ENCODE measurements at regions not wholly inside any gene's neighbourhood (a gene's known extent, or its start where the extent isn't known, plus 50 kb on each side); places are given as distances from the start of the nearest gene placed in this dataset.

DNA sequence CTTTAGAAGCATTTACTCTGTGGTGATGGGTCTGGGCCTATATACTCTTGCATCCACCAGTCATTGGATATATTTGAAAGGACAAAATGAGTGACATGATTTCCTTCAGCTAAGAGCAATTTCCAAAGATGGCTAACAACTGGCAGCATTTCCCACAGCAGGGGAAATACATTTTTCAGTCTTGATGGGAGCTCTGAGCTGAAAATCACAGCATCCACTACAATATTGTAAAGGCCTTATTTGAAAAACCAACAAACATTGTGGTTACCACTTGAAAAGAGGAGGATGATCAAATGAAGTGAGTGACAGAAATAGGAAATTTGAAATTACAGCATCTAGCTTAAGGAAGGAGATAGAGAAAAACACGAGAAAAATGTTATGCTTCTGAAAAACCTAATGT lies 705.0 kb upstream of the EPHA7 start:
- no peaks in the 10 kb centered on the region for H3K4me1 ChIP-seq
- no peaks in the 10 kb centered on the region for H3K27me3 ChIP-seq
- H4K20me1 ChIP-seq = no peaks in the 10 kb centered on the region
- H3K9ac ChIP-seq = no peak overlapping the region
- no peak overlapping the region for H3K27ac ChIP-seq
- H3K9me3 ChIP-seq (replicated peaks in 1 of 11) = no peaks in the 10 kb centered on the region
- no peak for TF ChIP-seq Cebpa-rat (IDR thresholded peaks at IDR 0.05)
- H3K4me2 ChIP-seq = no peak overlapping the region
- H3K36me3 ChIP-seq = no peaks in the 10 kb centered on the region
- H3K4me3 ChIP-seq = no peak overlapping the region

DNA sequence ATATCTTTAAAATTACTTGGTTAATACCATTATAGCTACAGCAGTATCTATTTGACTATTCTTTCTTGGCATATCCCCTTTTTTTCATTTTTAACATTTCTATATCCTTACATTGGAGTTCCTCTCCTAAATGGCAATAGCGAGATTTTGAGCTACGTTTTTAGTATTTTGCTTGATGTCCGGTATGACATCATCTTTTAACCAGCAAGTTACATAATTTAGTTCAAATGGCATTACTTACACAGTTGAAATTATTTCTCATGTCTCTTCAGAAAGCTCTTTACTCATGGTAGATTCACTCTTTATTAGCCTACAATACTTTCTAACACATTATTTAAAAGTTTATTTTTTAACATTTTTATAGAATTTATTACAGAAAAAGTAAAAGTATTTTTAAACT lies 701.7 kb upstream of the EPHA7 start:
- Histone ChIP-seq H3K4me1 (peaks cover 0 to 7% (median 0%) of the 10 kb centered on the region in 10 experiments; a peak in 3 of 20 replicates), H3K4me3 (no peak overlapping the region), H3K4me2 (no peak overlapping the region), H3K27ac (no peak overlapping the region), H4K20me1 (no peaks in the 10 kb centered on the region), H3K9ac (no peak overlapping the region), H3K27me3 (no peaks in the 10 kb centered on the region), H3K9me3 (replicated peaks in 1 of 11) (no peaks in the 10 kb centered on the region), H3K36me3 (no peaks in the 10 kb centered on the region)
- TF ChIP-seq Cebpa-rat (IDR thresholded peaks at IDR 0.05) = no peak

DNA sequence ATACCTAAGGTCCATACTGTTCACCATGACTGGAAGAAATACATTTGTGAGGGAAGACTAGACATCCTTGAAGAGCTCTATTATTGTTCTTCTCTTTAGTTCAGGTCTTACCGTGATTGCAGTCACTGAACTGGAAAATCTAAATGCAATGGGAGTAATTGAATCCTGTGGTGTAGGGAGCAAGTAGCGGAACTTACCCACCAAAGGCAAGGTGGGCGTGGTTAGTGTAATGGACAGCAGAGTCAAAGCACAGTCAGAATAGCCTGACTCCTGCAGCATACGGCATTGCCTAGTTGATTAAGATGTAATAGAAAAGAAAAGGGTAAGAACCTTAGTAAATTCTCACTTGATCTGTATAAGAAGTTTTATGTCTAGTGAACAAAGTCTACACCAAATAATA lies 679.7 kb upstream of the EPHA7 start:
- no peaks in the 10 kb centered on the region for H3K9me3 ChIP-seq (replicated peaks in 1 of 11)
- H3K27me3 ChIP-seq = no peaks in the 10 kb centered on the region
- no peak overlapping the region for H3K4me3 ChIP-seq
- no peaks in the 10 kb centered on the region for H4K20me1 ChIP-seq
- no peak overlapping the region for H3K4me2 ChIP-seq
- H3K36me3 ChIP-seq = no peaks in the 10 kb centered on the region
- TF ChIP-seq Cebpa-rat (IDR thresholded peaks at IDR 0.05) = no peak
- no peaks in the 10 kb centered on the region for H3K4me1 ChIP-seq
- no peak overlapping the region for H3K27ac ChIP-seq
- no peak overlapping the region for H3K9ac ChIP-seq

DNA sequence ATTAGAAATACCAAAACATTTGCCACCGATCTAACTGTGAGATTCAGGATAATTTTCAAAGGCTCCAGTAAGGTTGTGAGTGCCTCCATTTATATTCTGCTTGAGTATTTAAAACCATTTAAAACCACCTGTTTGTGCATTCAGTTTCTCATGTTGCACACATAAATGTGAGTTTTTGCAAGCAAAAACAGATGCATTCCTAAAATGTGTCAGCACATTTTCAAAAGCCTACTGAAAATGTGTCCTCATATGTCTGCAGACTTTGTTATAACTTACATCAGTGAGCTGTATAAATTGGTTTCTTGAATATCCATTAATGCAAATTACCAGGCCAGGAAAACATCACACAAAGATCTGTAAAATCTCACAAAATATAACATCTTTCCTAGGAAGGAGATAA lies 676.6 kb upstream of the EPHA7 start:
- Histone ChIP-seq H3K27ac (no peak overlapping the region), H3K9ac (no peak overlapping the region), H4K20me1 (no peaks in the 10 kb centered on the region), H3K27me3 (no peaks in the 10 kb centered on the region), H3K4me3 (no peak overlapping the region), H3K36me3 (no peaks in the 10 kb centered on the region), H3K4me1 (no peaks in the 10 kb centered on the region), H3K4me2 (no peak overlapping the region), H3K9me3 (replicated peaks in 1 of 11) (no peaks in the 10 kb centered on the region)
- TF ChIP-seq Cebpa-rat (IDR thresholded peaks at IDR 0.05) = no peak

DNA sequence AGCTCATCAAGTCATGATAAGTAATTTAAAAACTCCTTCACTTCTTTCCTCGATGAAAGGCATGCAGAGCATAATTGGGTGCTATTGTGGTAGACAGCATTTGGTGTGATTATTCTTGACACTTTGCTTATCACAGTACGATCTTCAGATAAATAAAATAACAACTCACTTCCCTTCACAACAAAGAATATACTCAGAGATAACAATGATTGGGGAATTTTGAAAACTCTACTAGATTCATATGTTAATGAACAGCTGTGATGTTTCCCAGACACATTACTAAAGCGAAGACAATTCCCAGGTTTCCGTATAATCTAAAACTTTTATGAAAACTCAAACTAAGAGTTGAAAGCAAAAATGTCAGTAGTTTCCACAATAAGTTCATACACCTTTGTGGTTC lies 670.6 kb upstream of the EPHA7 start:
- no peak for TF ChIP-seq Cebpa-rat (IDR thresholded peaks at IDR 0.05)

DNA sequence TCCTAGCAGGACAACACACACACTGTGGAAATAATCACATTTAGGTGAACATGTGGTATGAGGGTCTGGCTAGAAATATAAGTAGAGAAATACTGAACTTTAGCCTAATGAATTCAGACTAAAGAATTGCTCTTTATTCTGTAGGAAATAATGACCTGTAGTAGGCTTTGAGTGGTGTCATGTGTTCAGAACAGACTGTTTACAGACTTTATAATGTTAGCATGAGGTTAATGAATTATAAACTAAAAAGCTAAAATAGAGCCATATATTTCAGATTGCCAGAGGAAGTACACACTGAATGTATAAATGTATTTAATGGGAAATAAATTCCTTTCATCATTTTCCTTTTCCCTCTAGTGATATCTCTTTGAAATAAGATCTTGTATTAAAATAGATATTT lies 669.5 kb upstream of the EPHA7 start:
- no peaks in the 10 kb centered on the region for H3K36me3 ChIP-seq
- no peak overlapping the region for H3K9ac ChIP-seq
- TF ChIP-seq Cebpa-rat (IDR thresholded peaks at IDR 0.05) = no peak
- H3K27me3 ChIP-seq = no peaks in the 10 kb centered on the region
- no peak overlapping the region for H3K4me2 ChIP-seq
- no peak overlapping the region for H3K4me3 ChIP-seq
- no peak overlapping the region for H3K27ac ChIP-seq
- no peaks in the 10 kb centered on the region for H3K4me1 ChIP-seq
- H4K20me1 ChIP-seq = no peaks in the 10 kb centered on the region
- H3K9me3 ChIP-seq (replicated peaks in 1 of 11) = no peaks in the 10 kb centered on the region

More for the DNA sequence above, 670.6 kb upstream of the EPHA7 start:
- H3K9me3 ChIP-seq (replicated peaks in 1 of 11) = no peaks in the 10 kb centered on the region
- H3K27me3 ChIP-seq = no peaks in the 10 kb centered on the region
- no peaks in the 10 kb centered on the region for H3K36me3 ChIP-seq
- no peak overlapping the region for H3K9ac ChIP-seq
- H4K20me1 ChIP-seq = no peaks in the 10 kb centered on the region
- no peak overlapping the region for H3K4me3 ChIP-seq
- no peak overlapping the region for H3K27ac ChIP-seq
- H3K4me2 ChIP-seq = no peak overlapping the region
- H3K4me1 ChIP-seq = no peaks in the 10 kb centered on the region

DNA sequence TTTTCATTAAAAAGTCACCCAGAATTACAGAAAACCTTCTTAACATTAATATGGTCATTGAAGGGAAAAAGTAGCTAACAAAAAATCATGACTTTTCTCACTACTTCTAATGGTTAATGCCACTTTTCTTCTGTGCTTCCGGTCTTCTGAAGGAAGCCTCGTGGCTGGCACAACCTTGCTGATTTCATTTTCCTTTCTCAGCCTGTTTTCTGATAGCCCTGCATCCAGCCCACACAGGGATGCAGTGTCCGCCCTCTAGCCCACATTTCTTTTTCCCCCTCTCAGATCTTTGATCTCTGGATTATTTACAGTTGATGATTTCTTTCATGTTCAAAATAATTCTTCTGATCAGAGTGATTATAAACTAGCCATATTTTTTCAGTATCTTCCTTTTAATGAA lies 655.4 kb upstream of the EPHA7 start:
- no peak for TF ChIP-seq Cebpa-rat (IDR thresholded peaks at IDR 0.05)
- Histone ChIP-seq H3K4me2 (no peak overlapping the region), H3K27ac (no peak overlapping the region), H3K9me3 (replicated peaks in 1 of 11) (no peaks in the 10 kb centered on the region), H3K4me3 (no peak overlapping the region), H3K4me1 (no peaks in the 10 kb centered on the region), H3K9ac (no peak overlapping the region), H3K27me3 (no peaks in the 10 kb centered on the region), H4K20me1 (no peaks in the 10 kb centered on the region), H3K36me3 (no peaks in the 10 kb centered on the region)

DNA sequence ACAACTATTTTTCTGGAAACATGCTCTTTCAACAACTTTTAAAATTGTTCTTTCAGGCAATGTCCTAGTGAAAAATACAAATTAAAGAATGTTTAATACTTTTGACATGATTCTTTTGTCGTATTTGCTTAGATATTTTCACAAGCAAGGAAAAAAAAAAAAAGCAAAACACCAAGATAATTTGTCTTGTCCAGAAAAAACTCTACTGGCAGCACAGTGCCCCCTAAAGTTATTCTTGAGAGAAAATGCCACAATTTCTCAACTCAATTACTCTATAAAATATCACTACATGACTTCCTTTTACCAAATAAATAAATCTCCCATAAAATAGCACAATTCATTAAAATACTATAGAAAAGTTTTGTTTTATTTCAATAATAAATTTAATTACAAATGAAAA lies 652.5 kb upstream of the EPHA7 start:
- no peaks in the 10 kb centered on the region for H3K4me1 ChIP-seq
- no peak overlapping the region for H3K9ac ChIP-seq
- no peak for TF ChIP-seq Cebpa-rat (IDR thresholded peaks at IDR 0.05)
- no peak overlapping the region for H3K4me2 ChIP-seq
- no peak overlapping the region for H3K4me3 ChIP-seq
- H3K36me3 ChIP-seq = no peaks in the 10 kb centered on the region
- H4K20me1 ChIP-seq = no peaks in the 10 kb centered on the region
- no peaks in the 10 kb centered on the region for H3K27me3 ChIP-seq
- no peaks in the 10 kb centered on the region for H3K9me3 ChIP-seq (replicated peaks in 1 of 11)
- H3K27ac ChIP-seq = no peak overlapping the region

DNA sequence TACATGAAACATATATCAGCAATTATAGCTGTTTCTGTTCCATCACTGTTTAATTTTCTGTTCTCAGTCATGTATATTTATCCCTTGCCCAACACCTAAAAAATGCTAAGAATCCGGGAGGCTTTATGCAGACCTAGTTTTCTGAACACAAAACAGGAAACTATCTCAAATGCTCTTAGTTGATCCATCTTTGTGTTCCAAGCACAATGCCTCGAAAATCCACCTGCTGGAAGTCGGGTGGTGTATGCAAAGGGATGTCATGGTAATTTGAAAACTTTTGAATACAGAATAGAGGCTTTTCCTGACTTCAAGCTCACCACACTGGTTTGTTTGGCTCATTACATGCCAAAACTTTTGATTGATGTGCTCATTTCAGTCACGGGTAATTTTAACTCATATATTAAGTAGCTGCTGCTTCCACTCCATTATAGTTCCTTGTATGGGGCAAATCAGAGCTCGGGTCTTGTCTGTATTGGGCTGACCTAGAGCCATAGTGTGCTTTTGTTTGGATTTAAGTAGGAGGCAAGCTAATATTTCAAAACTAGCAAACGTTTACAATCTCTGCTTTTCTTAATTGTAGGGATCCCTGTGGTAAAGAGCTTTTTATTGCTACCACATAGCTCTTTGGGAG lies 646.5 kb upstream of the EPHA7 start:
- H3K36me3 ChIP-seq = no peaks in the 10 kb centered on the region
- H3K4me3 ChIP-seq = no peak overlapping the region
- no peaks in the 10 kb centered on the region for H3K9me3 ChIP-seq (replicated peaks in 1 of 11)
- H3K4me1 ChIP-seq = no peaks in the 10 kb centered on the region
- no peaks in the 10 kb centered on the region for H4K20me1 ChIP-seq
- TF ChIP-seq Cebpa-rat (IDR thresholded peaks at IDR 0.05) = no peak
- H3K27ac ChIP-seq = no peak overlapping the region
- no peak overlapping the region for H3K9ac ChIP-seq
- H3K4me2 ChIP-seq = no peak overlapping the region
- no peaks in the 10 kb centered on the region for H3K27me3 ChIP-seq

DNA sequence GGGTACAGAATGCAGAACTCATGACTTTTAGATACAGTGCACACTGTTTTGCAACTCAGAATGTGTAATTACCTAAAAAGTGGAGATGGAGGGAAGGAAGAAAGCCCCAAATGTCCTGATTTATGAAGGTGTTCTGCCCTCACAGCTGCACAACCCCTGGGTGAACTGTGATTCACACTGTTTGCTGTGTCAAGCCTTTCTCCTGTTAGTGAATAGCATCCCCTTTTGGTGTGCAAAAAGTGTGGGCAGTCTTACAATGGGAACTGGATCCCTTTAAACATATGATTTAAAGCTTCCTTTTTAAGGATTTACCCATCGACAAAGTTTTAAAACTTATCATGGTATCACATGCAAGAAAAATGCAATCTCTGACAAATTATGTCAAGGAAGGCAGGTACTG lies 633.4 kb upstream of the EPHA7 start:
- Histone ChIP-seq H3K27me3 (no peaks in the 10 kb centered on the region), H3K27ac (no peak overlapping the region), H4K20me1 (no peaks in the 10 kb centered on the region), H3K4me3 (no peak overlapping the region), H3K4me2 (no peak overlapping the region), H3K4me1 (no peaks in the 10 kb centered on the region), H3K9me3 (replicated peaks in 1 of 11) (no peaks in the 10 kb centered on the region), H3K9ac (no peak overlapping the region), H3K36me3 (no peaks in the 10 kb centered on the region)
- TF ChIP-seq Cebpa-rat (IDR thresholded peaks at IDR 0.05) = no peak
